D721Med (cell line): ENCODE measurements at regions not wholly inside any gene's neighbourhood (a gene's known extent, or its start where the extent isn't known, plus 50 kb on each side); places are given as distances from the start of the nearest gene placed in this dataset.
"Not testable (repeated sequence)": the region's sequence is repeated elsewhere in the genome, so short reads cannot be mapped to it uniquely, and the experiment has no call there.

Experiments
- DNase-seq: peaks from one replicate; pipeline ENCODE4 v3.0.0; 2011; ENCODE audit warnings: low spot score; ENCODE audit not compliant: insufficient read length
- FAIRE-seq: peaks from 2 replicates; lab custom pipeline; 2011; peaks lifted over from hg19 to GRCh38; lab: Jason Lieb, UNC
- TF ChIP-seq, protein P1 (sequence below): IDR thresholded peaks from 2 replicates; pipeline ENCODE4 v1.5.1; 2012; ENCODE audit warnings: mild to moderate bottlenecking, control low read depth; ENCODE audit not compliant: insufficient read depth; ENCODE audit errors: missing control alignments

DNA sequence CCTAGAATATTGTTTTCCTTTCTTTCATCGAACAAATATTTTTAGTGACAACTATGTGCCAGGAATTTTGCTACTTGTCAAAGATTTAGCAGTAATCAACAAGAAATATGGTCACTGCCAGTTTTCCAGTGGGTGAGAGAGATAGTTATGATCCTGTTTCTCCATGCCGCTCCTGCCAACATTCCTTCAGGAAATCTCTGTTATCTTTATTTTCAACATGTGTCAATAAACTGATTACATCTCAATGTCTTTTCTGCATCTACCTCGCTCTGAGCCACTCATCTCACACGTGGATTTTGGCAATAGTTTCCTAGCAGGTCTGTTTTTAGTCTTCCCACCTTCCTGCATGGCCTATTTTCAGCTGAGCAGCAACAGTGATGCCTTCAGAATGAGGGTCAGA, 650.0 kb upstream of the STXBP6 start:
- DNase-seq (no peak), FAIRE-seq (no peak)
- TF ChIP-seq, protein P1, sequence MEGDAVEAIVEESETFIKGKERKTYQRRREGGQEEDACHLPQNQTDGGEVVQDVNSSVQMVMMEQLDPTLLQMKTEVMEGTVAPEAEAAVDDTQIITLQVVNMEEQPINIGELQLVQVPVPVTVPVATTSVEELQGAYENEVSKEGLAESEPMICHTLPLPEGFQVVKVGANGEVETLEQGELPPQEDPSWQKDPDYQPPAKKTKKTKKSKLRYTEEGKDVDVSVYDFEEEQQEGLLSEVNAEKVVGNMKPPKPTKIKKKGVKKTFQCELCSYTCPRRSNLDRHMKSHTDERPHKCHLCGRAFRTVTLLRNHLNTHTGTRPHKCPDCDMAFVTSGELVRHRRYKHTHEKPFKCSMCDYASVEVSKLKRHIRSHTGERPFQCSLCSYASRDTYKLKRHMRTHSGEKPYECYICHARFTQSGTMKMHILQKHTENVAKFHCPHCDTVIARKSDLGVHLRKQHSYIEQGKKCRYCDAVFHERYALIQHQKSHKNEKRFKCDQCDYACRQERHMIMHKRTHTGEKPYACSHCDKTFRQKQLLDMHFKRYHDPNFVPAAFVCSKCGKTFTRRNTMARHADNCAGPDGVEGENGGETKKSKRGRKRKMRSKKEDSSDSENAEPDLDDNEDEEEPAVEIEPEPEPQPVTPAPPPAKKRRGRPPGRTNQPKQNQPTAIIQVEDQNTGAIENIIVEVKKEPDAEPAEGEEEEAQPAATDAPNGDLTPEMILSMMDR: no peak

DNA sequence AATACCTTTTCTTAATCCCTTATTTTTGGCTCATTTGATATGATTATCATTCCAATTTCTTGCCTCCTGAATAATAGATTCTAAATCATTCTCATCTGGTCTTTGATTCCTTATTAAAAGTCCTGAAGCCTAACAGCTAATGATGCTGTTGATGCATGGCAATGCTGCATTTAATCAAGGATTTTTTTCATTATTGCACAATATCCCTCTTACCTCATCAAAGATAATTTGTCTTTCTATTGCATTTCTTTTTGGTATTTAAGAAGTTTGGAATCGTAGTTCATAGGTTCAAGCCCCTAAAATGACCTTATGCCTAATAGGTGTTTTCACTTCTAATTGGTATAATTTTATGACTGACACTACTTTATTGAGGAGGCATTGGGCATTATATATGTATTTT, 648.2 kb upstream of the STXBP6 start:
- FAIRE-seq: no peak
- DNase-seq: no peak
- TF ChIP-seq, protein P1: no peak

DNA sequence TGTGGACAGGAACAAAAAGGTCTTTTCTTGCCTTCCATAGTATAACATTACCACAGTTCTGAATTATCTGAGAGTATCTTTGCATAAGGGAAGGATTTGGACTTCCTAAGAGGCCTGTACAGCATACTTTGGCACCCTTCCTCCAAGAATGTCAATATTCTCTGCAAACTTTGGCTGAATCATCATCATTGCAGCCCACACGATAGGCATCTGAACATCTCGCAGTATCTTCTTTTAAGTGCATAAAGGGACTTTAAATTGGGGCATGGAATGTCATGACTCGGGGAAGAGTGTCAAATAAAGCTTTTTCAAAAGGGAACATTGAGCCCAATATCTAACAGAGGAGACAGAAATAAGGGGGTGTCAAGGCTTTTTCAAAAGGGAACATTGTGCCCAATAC, 646.2 kb upstream of the STXBP6 start:
- no peak for FAIRE-seq
- no peak for DNase-seq
- TF ChIP-seq, protein P1: no peak

DNA sequence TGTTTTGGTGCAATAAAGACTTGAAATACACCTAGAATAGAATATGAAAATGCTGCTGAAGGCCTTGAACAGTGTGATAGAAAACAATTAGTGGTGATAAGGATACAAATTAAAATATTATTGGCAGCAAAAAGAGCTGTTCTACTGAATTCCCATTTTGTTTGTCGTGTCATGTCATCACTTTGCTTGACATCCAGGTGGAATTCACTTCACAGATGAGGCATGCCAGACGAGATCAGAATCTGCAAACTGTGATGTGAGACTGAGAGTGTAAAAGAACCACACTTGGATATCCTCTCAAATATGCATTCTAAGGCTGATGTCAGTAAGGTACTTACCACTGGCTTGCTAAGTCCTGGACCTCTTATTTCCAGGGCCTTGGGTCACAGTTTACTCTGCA, 635.1 kb upstream of the STXBP6 start:
- DNase-seq: no peak
- no peak for FAIRE-seq
- TF ChIP-seq, protein P1: no peak

DNA sequence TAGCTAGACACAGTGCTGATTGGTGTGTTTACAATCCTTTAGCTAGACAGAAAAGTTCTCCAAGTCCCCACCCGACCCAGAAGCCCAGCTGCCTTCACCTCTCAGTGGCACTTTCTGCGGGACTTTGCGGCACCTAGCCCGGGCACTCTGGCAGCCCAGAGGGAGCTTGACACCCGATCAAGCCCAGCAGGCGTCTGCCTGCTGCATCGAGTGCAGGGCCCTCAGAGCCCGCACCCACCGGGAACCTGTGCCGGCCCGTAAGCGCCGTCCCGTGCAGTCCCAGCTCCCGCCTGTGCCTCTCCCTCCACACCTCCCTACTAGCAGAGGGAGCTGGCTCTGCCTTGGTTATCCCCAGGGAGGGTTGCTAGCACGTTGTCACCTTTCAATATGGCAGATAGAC, 631.0 kb upstream of the STXBP6 start:
- no peak for FAIRE-seq
- TF ChIP-seq, protein P1: no peak
- no peak for DNase-seq

DNA sequence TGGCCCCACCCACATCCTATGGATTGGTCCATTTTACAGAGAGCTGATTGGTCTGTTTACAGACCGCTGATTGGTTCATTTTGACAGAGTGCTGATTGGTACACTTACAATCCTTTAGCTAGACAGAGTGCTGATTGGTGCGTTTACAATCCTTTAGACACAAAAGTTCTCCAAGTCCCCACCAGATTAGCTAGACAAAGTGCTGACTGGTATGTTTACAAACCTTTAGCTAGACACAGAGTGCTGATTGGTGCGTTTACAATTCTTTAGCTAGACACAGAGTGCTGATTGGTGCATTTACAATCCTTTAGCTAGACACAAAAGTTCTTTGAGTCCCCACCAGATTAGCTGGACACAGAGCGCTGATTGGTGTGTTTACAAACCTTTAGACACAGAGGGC, 630.6 kb upstream of the STXBP6 start:
- not testable (repeated sequence) for DNase-seq, FAIRE-seq

DNA sequence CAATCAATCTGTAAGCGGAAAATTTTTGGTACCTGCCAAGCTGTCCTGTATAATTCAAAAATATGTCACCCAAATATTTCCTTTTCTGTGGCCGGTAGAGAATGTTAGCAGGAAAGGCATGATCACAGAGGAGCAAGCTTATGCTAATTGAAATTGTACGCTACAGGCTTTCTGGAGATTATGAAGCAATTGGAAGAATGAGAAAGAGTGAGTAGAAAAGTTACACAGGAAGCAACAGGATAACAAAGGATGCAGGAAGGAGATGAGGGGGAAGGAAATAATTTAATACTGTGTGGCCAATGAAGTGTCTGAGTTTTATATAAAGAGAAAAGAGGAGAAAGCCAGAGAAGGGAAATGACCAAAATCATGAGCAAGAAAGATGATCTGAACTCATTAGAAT, 627.2 kb upstream of the STXBP6 start:
- FAIRE-seq (no peak), DNase-seq (no peak)
- TF ChIP-seq, protein P1: no peak

DNA sequence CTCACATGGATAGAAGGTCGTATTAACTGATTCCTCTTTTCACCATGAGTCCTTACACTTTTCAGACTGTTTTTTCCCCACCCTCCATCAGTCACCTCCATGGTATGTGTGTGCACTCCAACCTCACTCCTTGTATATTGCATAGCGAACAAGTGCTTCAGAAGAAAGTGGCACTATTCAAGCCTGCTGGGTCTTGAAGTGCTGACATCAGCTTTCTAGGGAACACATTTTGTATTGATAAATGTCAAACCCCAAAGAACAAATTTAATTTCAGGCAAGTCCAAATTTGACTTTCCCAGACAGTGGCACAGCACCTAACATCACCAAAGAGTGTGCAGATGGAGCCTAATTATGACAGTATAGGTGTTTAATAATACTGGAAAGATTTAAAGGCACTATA, 617.4 kb upstream of the STXBP6 start:
- TF ChIP-seq, protein P1: no peak
- DNase-seq (no peak), FAIRE-seq (no peak)
